HUES6 (cell line): ENCODE measurements at regions not wholly inside any gene's neighbourhood (a gene's known extent, or its start where the extent isn't known, plus 50 kb on each side); places are given as distances from the start of the nearest gene placed in this dataset.
A peak's percentile ranks its signal among the peaks of the same experiment; 100 is the strongest.

Experiments used
- H3K27ac ChIP-seq: 2 replicates; pipeline ENCODE4 v1.7.0; 2013; ENCODE audit warnings: low read depth, mild to moderate bottlenecking, low read length, inconsistent platforms
- H3K27me3 ChIP-seq: 2 replicates; pipeline ENCODE4 v1.6.1; 2013; ENCODE audit warnings: low read length; ENCODE audit not compliant: control insufficient read depth, insufficient read depth
- H3K36me3 ChIP-seq: 2 replicates; pipeline ENCODE4 v1.6.1; 2013; ENCODE audit warnings: low read length; ENCODE audit not compliant: control insufficient read depth, insufficient read depth
- H3K4me1 ChIP-seq: 2 replicates; pipeline ENCODE4 v1.6.1; 2013; ENCODE audit warnings: low read length; ENCODE audit not compliant: control insufficient read depth, insufficient read depth
- H3K4me3 ChIP-seq: 2 replicates; pipeline ENCODE4 v1.5.1; 2013; ENCODE audit warnings: low read depth, low read length
- H3K9ac ChIP-seq: one replicate; pipeline ENCODE4 v1.6.1; 2013; ENCODE audit warnings: mild to moderate bottlenecking, low read length
- H3K9me3 ChIP-seq: 2 replicates; pipeline ENCODE4 v1.6.1; 2013; ENCODE audit warnings: low read depth, low read length; ENCODE audit not compliant: control insufficient read depth, insufficient read depth

DNA sequence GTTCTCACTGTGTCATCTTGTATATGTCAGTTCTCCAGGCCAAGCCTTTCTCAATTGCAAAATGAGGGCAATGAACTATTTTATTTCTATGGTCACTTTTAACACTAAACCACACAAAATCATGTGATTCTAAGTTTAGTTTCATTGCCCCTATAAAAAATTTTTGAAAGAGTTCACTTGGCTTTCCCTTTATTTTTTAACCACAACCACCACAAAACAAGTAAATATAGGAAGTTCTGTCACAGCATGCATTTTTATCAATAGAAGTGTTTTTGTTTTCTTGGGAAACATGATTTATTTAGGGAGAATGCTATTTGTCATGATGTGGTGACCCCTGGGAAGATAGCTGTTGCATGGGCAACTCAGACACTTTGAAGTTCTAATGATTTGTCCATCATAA lies 169.1 kb downstream of the CSNK1G3 start:
- Histone ChIP-seq H3K36me3 (no peaks in the 10 kb centered on the region), H3K4me1 (no peaks in the 10 kb centered on the region), H3K4me3 (no peak overlapping the region), H3K27me3 (no peaks in the 10 kb centered on the region), H3K9me3 (peaks cover 32% of the 10 kb centered on the region), H3K9ac (no peak overlapping the region), H3K27ac (no peak overlapping the region)

DNA sequence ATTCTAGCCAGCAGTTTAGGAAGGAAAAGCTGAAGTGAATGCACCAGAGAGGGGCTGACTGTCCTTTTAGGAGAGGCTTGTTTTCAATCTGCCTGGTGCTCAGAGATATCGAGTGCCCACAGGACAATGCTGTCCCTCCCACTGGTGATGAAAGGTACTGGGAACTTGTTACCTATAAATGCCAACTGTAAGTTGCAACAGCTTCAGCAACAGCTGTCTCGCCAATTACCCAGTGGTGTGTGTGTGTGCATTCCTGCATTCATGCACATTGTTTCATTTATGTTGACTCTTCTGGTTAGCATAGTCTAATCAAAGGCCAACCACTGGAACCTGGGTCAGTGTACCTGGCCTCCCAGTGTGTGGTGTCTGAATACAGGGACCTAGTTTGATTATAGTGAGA lies 161.1 kb downstream of the CSNK1G3 start:
- no peaks in the 10 kb centered on the region for H3K9me3 ChIP-seq
- no peak overlapping the region for H3K4me3 ChIP-seq
- H3K27me3 ChIP-seq, result no peaks in the 10 kb centered on the region
- H3K4me1 ChIP-seq, result peaks cover 19% of the 10 kb centered on the region
- H3K9ac ChIP-seq, result no peak overlapping the region
- H3K27ac ChIP-seq, result no peak overlapping the region
- no peaks in the 10 kb centered on the region for H3K36me3 ChIP-seq

DNA sequence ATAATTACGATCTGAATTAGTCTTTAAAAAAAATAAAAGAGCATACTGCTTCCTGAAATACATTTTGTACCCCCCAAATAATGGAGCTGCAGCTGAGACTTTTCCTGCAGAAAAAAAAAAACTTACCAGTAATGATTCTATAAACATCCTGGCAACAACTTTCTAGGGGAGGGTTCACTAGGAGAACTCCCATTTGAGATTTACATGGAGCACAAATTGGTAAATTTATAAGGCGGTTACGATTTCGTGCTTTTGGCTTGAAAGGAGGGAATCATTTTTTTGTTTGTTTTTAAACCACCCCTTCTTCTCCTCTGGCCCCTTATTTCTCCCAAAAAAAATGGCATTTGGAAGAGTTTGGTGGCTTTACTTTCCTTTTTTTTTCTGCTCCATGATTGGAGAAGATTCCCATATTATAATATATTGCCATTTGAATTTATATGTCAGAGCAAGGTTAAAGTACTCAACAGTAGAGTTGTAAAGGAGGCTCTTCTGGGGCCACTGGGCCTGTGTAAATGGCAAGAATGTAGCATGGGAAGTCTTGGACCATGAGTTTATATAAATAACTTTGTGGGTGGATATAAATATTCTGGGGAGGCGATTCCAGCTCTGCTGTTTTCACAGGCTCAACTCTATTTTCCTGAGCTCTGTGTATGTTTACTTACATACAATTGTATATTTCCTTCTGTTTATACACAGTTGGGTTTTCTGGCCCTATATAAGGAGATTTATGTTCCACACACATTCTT lies 159.9 kb downstream of the CSNK1G3 start:
- Histone ChIP-seq H3K4me3 (no peak overlapping the region), H3K27ac (peak overlapping the region; percentile 56; the same call in 1 of the 2 replicates), H3K4me1 (peaks cover 19% of the 10 kb centered on the region), H3K9me3 (no peaks in the 10 kb centered on the region), H3K36me3 (no peaks in the 10 kb centered on the region), H3K27me3 (no peaks in the 10 kb centered on the region), H3K9ac (no peak overlapping the region)

DNA sequence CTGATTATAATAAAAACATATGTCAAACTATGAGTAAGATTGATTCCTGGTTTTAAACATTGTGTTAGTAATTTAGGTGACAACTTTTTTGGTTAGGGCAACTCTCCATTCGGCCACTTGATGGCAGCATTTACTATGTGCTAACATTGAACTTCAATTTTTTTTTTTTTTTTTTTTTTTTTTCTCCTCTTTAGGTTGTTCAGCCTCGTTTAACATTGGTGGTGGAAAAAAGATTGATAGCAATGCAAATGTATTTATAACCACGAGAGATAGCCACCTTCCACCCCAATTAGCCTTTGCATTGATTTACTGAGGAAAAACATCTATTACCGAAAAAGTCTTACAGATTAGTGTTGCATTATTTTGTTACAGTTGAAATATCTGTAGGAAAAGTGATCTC lies 159.1 kb downstream of the CSNK1G3 start:
- no peaks in the 10 kb centered on the region for H3K36me3 ChIP-seq
- H3K27ac ChIP-seq, result no peak overlapping the region
- peaks cover 3% of the 10 kb centered on the region for H3K9me3 ChIP-seq
- no peak overlapping the region for H3K9ac ChIP-seq
- H3K4me3 ChIP-seq, result no peak overlapping the region
- H3K4me1 ChIP-seq, result peaks cover 19% of the 10 kb centered on the region
- no peaks in the 10 kb centered on the region for H3K27me3 ChIP-seq
